ENCODE measurements at regions not wholly inside any gene's neighbourhood (a gene's known extent, or its start where the extent isn't known, plus 50 kb on each side); places are given as distances from the start of the nearest gene placed in this dataset.

- TF ChIP-seq CTCF (IDR thresholded peaks at IDR 0.05; ENCODE audit: insufficient read depth, low read length, poor library complexity, severe bottlenecking): no peak
- no peak for TF ChIP-seq EZH2phosphoT487 (conservative IDR thresholded peaks at IDR 0.05; ENCODE audit: low read length)
Measured at GRCh38 chr7:85734823-85735222, 548.0 kb upstream of the SEMA3D start.

Data from SU-DHL-6 (cell line).